PC-3 (cell line): ENCODE measurements at regions not wholly inside any gene's neighbourhood (a gene's known extent, or its start where the extent isn't known, plus 50 kb on each side); places are given as distances from the start of the nearest gene placed in this dataset.

ENCODE experiments used
- CTCF ChIP-seq: fragments of 300-600 bp; sonication (generic); conservative IDR thresholded peaks from 2 replicates; pipeline ENCODE4 v1.5.1; 2017; ENCODE audit warnings: antibody characterized with exemption, low read depth, mild to moderate bottlenecking, low read length
- EZH2 ChIP-seq: fragments of 300-600 bp; sonication (generic); IDR thresholded peaks from one replicate; pipeline ENCODE4 v1.6.1; 2017; ENCODE audit warnings: antibody characterized with exemption, mild to moderate bottlenecking, low read length; ENCODE audit not compliant: unreplicated experiment

GRCh38 chr9:88794100-88794499 is 197.2 kb upstream of the S1PR3 start:
- TF ChIP-seq CTCF (no peak), EZH2 (no peak)
